GM18909 (cell line): ENCODE measurements at regions not wholly inside any gene's neighbourhood (a gene's known extent, or its start where the extent isn't known, plus 50 kb on each side); places are given as distances from the start of the nearest gene placed in this dataset.

Source experiments
- ATAC-seq: cut with Tn5 transposase; IDR thresholded peaks from one replicate; pipeline ENCODE4 v1.9.1; 2021; ENCODE audit warnings: mild to moderate bottlenecking; ENCODE audit not compliant: unreplicated experiment, poor library complexity

GRCh38 chr18:27239669-27240068 is 54.6 kb upstream of the CHST9 start:
- ATAC-seq, result no peak

- ATAC-seq, result no peak
Measured at GRCh38 chr18:27235218-27235870, 50.2 kb upstream of the CHST9 start.
